ENCODE measurements at regions not wholly inside any gene's neighbourhood (a gene's known extent, or its start where the extent isn't known, plus 50 kb on each side); places are given as distances from the start of the nearest gene placed in this dataset.

DNA sequence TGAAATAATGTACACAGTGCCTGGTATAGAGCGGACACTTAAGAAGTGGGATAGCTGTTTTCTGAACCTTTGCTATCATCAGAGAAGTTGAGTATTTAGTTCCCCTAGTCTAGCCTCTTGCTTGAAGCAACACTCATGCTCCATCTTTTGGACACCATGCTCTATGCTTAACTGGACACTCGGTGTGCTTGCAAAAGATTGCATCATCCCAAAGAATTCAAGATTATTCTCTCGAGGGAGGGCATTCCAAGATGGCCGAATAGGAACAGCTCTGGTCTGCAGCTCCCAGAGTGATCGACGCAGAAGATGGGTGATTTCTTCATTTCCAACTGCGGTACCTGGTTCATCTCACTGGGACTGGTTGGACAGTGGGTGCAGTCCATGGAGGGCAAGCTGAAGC is 143.9 kb upstream of the FSHR start:
- Histone ChIP-seq H3K9me3 (0 out of 2 replicates have a peak, but pooled peaks cover 3% of the 10 kb centered on the region), H3K9me2 (no peaks in the 10 kb centered on the region), H3K9ac (no peak overlapping the region), H3K4me1 (ENCODE audit: control insufficient read depth in 1 of 2, insufficient read depth in 2 of 2, low read depth in 1 of 2, low read length in 1 of 2) (no peaks in the 10 kb centered on the region), H4K20me1 (ENCODE audit: insufficient read depth) (no peaks in the 10 kb centered on the region), H2AFZ (ENCODE audit: low read depth) (no peak overlapping the region), H3K79me2 (ENCODE audit: insufficient read depth) (no peaks in the 10 kb centered on the region), H3K4me2 (no peak overlapping the region), H3K27me3 (ENCODE audit: insufficient read depth) (no peaks in the 10 kb centered on the region), H3K4me3 (ENCODE audit: low read depth in 2 of 2, low read length in 1 of 2) (no peak overlapping the region), H3F3A (replicated peaks; ENCODE audit: insufficient read depth) (no peaks in the 10 kb centered on the region), H3K36me3 (replicated peaks in 1 of 2; ENCODE audit: control insufficient read depth in 1 of 2, insufficient read depth in 2 of 2, low read length in 1 of 2) (no peaks in the 10 kb centered on the region), H3K27ac (ENCODE audit: low read depth in 2 of 2, low read length in 1 of 2) (no peak overlapping the region)
- TF ChIP-seq CHD2 (IDR thresholded peaks at IDR 0.05; ENCODE audit: low read length, partially characterized antibody) (no peak), EZH2phosphoT487 (IDR thresholded peaks at IDR 0.05; ENCODE audit: borderline replicate concordance, low read depth) (no peak), SIN3A (IDR thresholded peaks at IDR 0.05; ENCODE audit: borderline replicate concordance, low read depth, low read length) (no peak), SMC3 (IDR thresholded peaks at IDR 0.05; ENCODE audit: low read depth, low read length) (no peak), USF1 (IDR thresholded peaks at IDR 0.05; ENCODE audit: borderline replicate concordance, low read depth) (no peak), GABPA (IDR thresholded peaks at IDR 0.05; ENCODE audit: low read depth) (no peak), GATA2 (CRISPR knock-in tag; IDR thresholded peaks at IDR 0.05) (no peak), MXI1 (IDR thresholded peaks at IDR 0.05; ENCODE audit: low read depth, low read length) (no peak), MEF2A (IDR thresholded peaks at IDR 0.05; ENCODE audit: borderline replicate concordance, low read depth) (no peak), FOSL2 (IDR thresholded peaks at IDR 0.05; ENCODE audit: borderline replicate concordance, low read depth) (no peak), RCOR1 (IDR thresholded peaks at IDR 0.05; ENCODE audit: low read length) (no peak), ZBTB33 (IDR thresholded peaks at IDR 0.05; ENCODE audit: borderline replicate concordance, low read depth) (no peak), NRF1 (IDR thresholded peaks at IDR 0.05; ENCODE audit: low read depth, low read length) (no peak), TCF12 (IDR thresholded peaks at IDR 0.05) (no peak), JUND (IDR thresholded peaks at IDR 0.05) (no peak), CTCF (IDR thresholded peaks at IDR 0.05) (no peak), IRF3 (IDR thresholded peaks at IDR 0.05; ENCODE audit: low read depth, low read length) (no peak), RXRA (IDR thresholded peaks at IDR 0.05; ENCODE audit: borderline replicate concordance, low read depth) (no peak)
- TF ChIP-seq, protein P1, sequence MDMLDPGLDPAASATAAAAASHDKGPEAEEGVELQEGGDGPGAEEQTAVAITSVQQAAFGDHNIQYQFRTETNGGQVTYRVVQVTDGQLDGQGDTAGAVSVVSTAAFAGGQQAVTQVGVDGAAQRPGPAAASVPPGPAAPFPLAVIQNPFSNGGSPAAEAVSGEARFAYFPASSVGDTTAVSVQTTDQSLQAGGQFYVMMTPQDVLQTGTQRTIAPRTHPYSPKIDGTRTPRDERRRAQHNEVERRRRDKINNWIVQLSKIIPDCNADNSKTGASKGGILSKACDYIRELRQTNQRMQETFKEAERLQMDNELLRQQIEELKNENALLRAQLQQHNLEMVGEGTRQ (IDR thresholded peaks at IDR 0.05; ENCODE audit: borderline replicate concordance, low read depth, low read length): no peak
- 37% methylated on average over 5 of the region's 7 CpGs for WGBS (ENCODE audit: low lambda C conversion rate)
- ChIA-PET POLR2A (no interaction called here), CTCF (no interaction called here)
- no peak for DNase-seq

Measured in SK-N-SH (cell line).